ENCODE measurements at regions not wholly inside any gene's neighbourhood (a gene's known extent, or its start where the extent isn't known, plus 50 kb on each side); places are given as distances from the start of the nearest gene placed in this dataset.
"Not testable (repeated sequence)": the region's sequence is repeated elsewhere in the genome, so short reads cannot be mapped to it uniquely, and the experiment has no call there.

DNA sequence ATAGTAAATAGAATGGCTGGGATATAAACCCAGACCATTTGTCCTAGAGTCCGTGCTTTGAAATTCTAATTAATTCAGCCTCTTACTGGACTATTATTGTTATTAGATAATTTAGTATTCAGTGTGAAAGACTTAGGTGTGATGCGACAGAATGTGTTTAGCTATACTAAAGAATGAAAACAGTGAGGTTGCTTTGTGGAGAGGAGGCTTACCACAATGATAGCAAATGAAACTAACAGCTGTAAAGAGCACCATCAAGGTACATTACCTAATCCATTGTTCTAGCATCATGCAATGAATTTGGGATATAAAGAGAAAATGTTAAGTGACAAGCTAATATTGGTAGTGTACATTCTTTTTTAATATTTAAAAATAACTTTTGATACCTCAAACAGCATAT is 911.1 kb downstream of the KCNT2 start:
- H3K4me3 ChIP-seq (replicated peaks; ENCODE audit: low read depth, low read length), result no peak overlapping the region
- no peak for TF ChIP-seq CTCF (IDR thresholded peaks at IDR 0.05; ENCODE audit: low read length, missing control alignments)
- no peak for DNase-seq (ENCODE audit: low read depth)

- H3K4me3 ChIP-seq (replicated peaks; ENCODE audit: low read depth, low read length), result no peak overlapping the region
- DNase-seq (ENCODE audit: low read depth), result no peak
- TF ChIP-seq CTCF (IDR thresholded peaks at IDR 0.05; ENCODE audit: low read length, missing control alignments), result no peak
Measured at GRCh38 chr1:195686764-195687163, 921.5 kb downstream of the KCNT2 start.

DNA sequence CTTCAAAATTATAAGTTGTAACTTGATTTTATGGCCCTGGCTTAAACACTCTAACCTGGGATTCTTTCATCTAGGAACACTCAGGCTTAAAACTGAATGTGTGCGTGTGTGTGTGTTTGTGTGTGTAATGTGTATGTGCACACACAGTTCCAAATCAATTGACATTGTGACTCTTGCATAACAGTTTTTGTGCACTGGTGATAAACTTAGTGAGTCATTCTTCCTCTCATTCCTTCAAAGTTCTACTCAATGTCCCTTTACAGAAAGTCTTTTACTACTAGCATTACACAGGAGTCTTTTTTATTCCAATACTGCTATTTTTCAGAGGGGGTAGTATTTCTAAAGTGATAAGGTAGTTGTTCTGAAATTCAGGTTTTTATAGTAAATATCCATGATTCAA is 943.6 kb downstream of the KCNT2 start:
- peak; percentile 36 for DNase-seq (ENCODE audit: low read depth)

GRCh38 chr1:195663549-195664280 is 944.5 kb downstream of the KCNT2 start:
- TF ChIP-seq CTCF (IDR thresholded peaks at IDR 0.05; ENCODE audit: low read length, missing control alignments), result no peak
- H3K4me3 ChIP-seq (replicated peaks; ENCODE audit: low read depth, low read length), result no peak overlapping the region
- DNase-seq (ENCODE audit: low read depth), result peak; percentile 74

More for the DNA sequence above, 943.6 kb downstream of the KCNT2 start:
- no peak overlapping the region for H3K4me3 ChIP-seq (replicated peaks; ENCODE audit: low read depth, low read length)
- TF ChIP-seq CTCF (IDR thresholded peaks at IDR 0.05; ENCODE audit: low read length, missing control alignments), result no peak

GRCh38 chr1:195656780-195657179 is 951.5 kb downstream of the KCNT2 start:
- H3K4me3 ChIP-seq (replicated peaks; ENCODE audit: low read depth, low read length), result no peak overlapping the region
- no peak for DNase-seq (ENCODE audit: low read depth)
- TF ChIP-seq CTCF (IDR thresholded peaks at IDR 0.05; ENCODE audit: low read length, missing control alignments), result no peak

DNA sequence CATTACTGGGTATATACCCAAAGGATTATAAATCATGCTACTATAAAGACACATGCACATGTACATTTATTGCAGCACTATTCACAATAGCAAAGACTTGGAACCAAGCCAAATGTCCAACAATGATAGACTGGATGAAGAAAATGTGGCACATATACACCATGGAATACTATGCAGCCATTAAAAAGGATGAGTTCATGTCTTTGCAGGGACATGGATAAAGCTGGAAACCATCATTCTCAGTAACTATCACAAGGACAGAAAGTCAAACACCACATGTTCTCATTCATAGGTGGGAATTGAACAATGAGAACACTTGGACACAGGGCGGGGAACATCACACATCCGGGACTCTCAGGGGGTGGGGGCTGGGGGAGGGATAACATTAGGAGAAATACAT is 959.4 kb downstream of the KCNT2 start:
- H3K4me3 ChIP-seq (replicated peaks; ENCODE audit: low read depth, low read length); DNase-seq (ENCODE audit: low read depth): not testable (repeated sequence)

DNA sequence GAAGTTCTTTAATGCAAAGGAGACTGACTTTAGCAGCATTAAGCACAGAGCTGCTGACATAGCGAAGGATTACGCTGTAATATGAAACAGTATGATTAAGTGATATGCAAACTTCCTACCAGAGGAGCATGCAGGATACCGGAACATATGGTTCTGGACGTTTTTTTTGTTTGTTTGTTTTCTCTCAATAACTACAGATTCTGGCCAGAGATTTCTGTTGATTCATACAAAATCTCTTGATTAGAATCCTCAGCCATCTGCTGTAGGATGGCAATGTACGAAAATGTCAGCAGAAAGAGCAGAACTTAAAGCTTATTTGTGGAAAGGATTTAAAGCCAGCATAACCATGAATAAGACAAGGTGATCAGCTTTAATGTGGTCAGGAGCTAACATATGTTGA is 970.7 kb downstream of the KCNT2 start:
- no peak for DNase-seq (ENCODE audit: low read depth)
- TF ChIP-seq CTCF (IDR thresholded peaks at IDR 0.05; ENCODE audit: low read length, missing control alignments), result no peak
- no peak overlapping the region for H3K4me3 ChIP-seq (replicated peaks; ENCODE audit: low read depth, low read length)
